NCI-H2029 (cell line): ENCODE measurements at regions not wholly inside any gene's neighbourhood (a gene's known extent, or its start where the extent isn't known, plus 50 kb on each side); places are given as distances from the start of the nearest gene placed in this dataset.

Experiments
- DNase-seq: peaks from one replicate; lab custom pipeline; 2025; lab: John Stamatoyannopoulos, UW

GRCh38 chr19:28936001-28936400 is 276.9 kb downstream of the UQCRFS1 start:
- no peak for DNase-seq

- no peak for DNase-seq
These were observed 278.3 kb downstream of the UQCRFS1 start for GRCh38 chr19:28934631-28935030.

- no peak for DNase-seq
These were observed 279.9 kb downstream of the UQCRFS1 start for GRCh38 chr19:28933039-28933438.

GRCh38 chr19:28932446-28932845 is 280.5 kb downstream of the UQCRFS1 start:
- DNase-seq = no peak

- DNase-seq = no peak
These were observed 283.9 kb downstream of the UQCRFS1 start for GRCh38 chr19:28929006-28929405.

- DNase-seq = no peak
These were observed 285.5 kb downstream of the UQCRFS1 start for GRCh38 chr19:28927456-28927855.

GRCh38 chr19:28920269-28921066 is 292.5 kb downstream of the UQCRFS1 start:
- DNase-seq = no peak

GRCh38 chr19:28917621-28918020 is 295.3 kb downstream of the UQCRFS1 start:
- no peak for DNase-seq

- no peak for DNase-seq
These were observed 297.1 kb downstream of the UQCRFS1 start for GRCh38 chr19:28915737-28916460.

- no peak for DNase-seq
These were observed 297.7 kb downstream of the UQCRFS1 start for GRCh38 chr19:28915202-28915601.

GRCh38 chr19:28914173-28914572 is 298.8 kb downstream of the UQCRFS1 start:
- DNase-seq = no peak

GRCh38 chr19:28913626-28914025 is 299.3 kb downstream of the UQCRFS1 start:
- DNase-seq = no peak

- no peak for DNase-seq
These were observed 304.0 kb downstream of the UQCRFS1 start for GRCh38 chr19:28908941-28909340.

GRCh38 chr19:28907534-28907933 is 305.4 kb downstream of the UQCRFS1 start:
- DNase-seq = no peak

- no peak for DNase-seq
These were observed 307.0 kb downstream of the UQCRFS1 start for GRCh38 chr19:28905996-28906395.

- no peak for DNase-seq
These were observed 313.2 kb downstream of the UQCRFS1 start for GRCh38 chr19:28899703-28900102.

- no peak for DNase-seq
These were observed 314.7 kb downstream of the UQCRFS1 start for GRCh38 chr19:28898249-28898648.

GRCh38 chr19:28889941-28890670 is 322.8 kb downstream of the UQCRFS1 start:
- DNase-seq = no peak

GRCh38 chr19:28887920-28888618 is 324.9 kb downstream of the UQCRFS1 start:
- DNase-seq = no peak

- DNase-seq = no peak
These were observed 326.2 kb downstream of the UQCRFS1 start for GRCh38 chr19:28886708-28887107.

GRCh38 chr19:28885965-28886364 is 327.0 kb downstream of the UQCRFS1 start:
- no peak for DNase-seq
